OCI-LY7 (cell line): ENCODE measurements at regions not wholly inside any gene's neighbourhood (a gene's known extent, or its start where the extent isn't known, plus 50 kb on each side); places are given as distances from the start of the nearest gene placed in this dataset.

Experiments
- BruUV-seq: library from RNA; stranded (reverse); fragments of 400-500 nt; replicated peaks from 2 replicates; lab custom pipeline; 2021; lab: Mats Ljungman, UMichigan
- CTCF ChIA-PET: fragments of 300-600 bp; sonication (Branson Sonifier 250); formaldehyde crosslinking; loops from one replicate; lab custom pipeline; 2022; ENCODE audit warnings: antibody characterized with exemption; ENCODE audit not compliant: unreplicated experiment; lab: Charles Lee
- POLR2A ChIA-PET: fragments of 300-600 bp; sonication (Branson Sonifier 250); formaldehyde crosslinking; loops from one replicate; lab custom pipeline; 2022; ENCODE audit warnings: antibody characterized with exemption; lab: Charles Lee
- DNase-seq: peaks from one replicate; pipeline ENCODE4 v3.0.0-alpha.2; 2015; ENCODE audit warnings: low spot score
- H2AFZ ChIP-seq: fragments of 200-600 bp; sonication (generic), shearing (Covaris generic); 2 replicates; pipeline ENCODE4 v1.6.1; 2014; ENCODE audit warnings: mild to moderate bottlenecking, antibody characterized with exemption, low read length, moderate library complexity
- H3K27ac ChIP-seq: fragments of 200-600 bp; sonication (generic); 2 replicates; pipeline ENCODE4 v1.5.1; 2014; ENCODE audit warnings: mixed run types, low read depth, mild to moderate bottlenecking, moderate library complexity, low read length, inconsistent platforms; ENCODE audit not compliant: poor library complexity, severe bottlenecking
- H3K36me3 ChIP-seq: fragments of 200-600 bp; sonication (generic); 2 replicates; pipeline ENCODE4 v1.6.1; 2014; ENCODE audit warnings: mild to moderate bottlenecking, antibody characterized with exemption, low read length, moderate library complexity, mixed read lengths; ENCODE audit not compliant: insufficient read depth
- H3K4me1 ChIP-seq: fragments of 200-600 bp; sonication (generic); 2 replicates; pipeline ENCODE4 v1.5.1; 2014; ENCODE audit warnings: mild to moderate bottlenecking, low read length; ENCODE audit not compliant: insufficient read depth, poor library complexity, severe bottlenecking
- H3K4me2 ChIP-seq: fragments of 200-600 bp; sonication (generic); 2 replicates; pipeline ENCODE4 v1.6.1; 2014; ENCODE audit warnings: mild to moderate bottlenecking, low read length
- H3K4me3 ChIP-seq: fragments of 200-600 bp; sonication (generic); 2 replicates; pipeline ENCODE4 v1.5.1; 2014; ENCODE audit warnings: mild to moderate bottlenecking, low read depth, low read length; ENCODE audit not compliant: poor library complexity, severe bottlenecking
- H3K79me2 ChIP-seq: fragments of 200-600 bp; sonication (generic); 2 replicates; pipeline ENCODE4 v1.6.1; 2016; ENCODE audit warnings: low read depth, mild to moderate bottlenecking, low read length, moderate library complexity, mixed read lengths; ENCODE audit not compliant: insufficient read depth
- H3K9me2 ChIP-seq: fragments of 200-600 bp; sonication (generic); 2 replicates; pipeline ENCODE4 v1.6.1; 2016; ENCODE audit warnings: mild to moderate bottlenecking, low read length, mixed read lengths; ENCODE audit not compliant: insufficient read depth
- H3K9me3 ChIP-seq: fragments of 200-600 bp; sonication (generic); 2 replicates; pipeline ENCODE4 v1.6.1; 2014; ENCODE audit warnings: mild to moderate bottlenecking, mixed run types, low read length, mixed read lengths
- H4K20me1 ChIP-seq: fragments of 200-600 bp; sonication (generic); 2 replicates; pipeline ENCODE4 v1.6.1; 2014; ENCODE audit warnings: mild to moderate bottlenecking, antibody characterized with exemption, low read length, moderate library complexity, mixed read lengths; ENCODE audit not compliant: insufficient read depth
- CTCF ChIP-seq: fragments of 200-600 bp; sonication (generic); conservative IDR thresholded peaks from 2 replicates; pipeline ENCODE4 v1.5.1; 2014; ENCODE audit warnings: mild to moderate bottlenecking, antibody characterized with exemption, low read length, moderate library complexity, mixed read lengths
- EZH2phosphoT487 ChIP-seq: fragments of 200-600 bp; sonication (generic); IDR thresholded peaks from 2 replicates; pipeline ENCODE4 v1.6.1; 2018; ENCODE audit warnings: low read depth, borderline replicate concordance, mild to moderate bottlenecking, mixed run types, antibody characterized with exemption, low read length, moderate library complexity, mixed read lengths
- intact Hi-C: fragments of 100-400 bp; cut with micrococcal nuclease; formaldehyde crosslinking; loops from one replicate; pipeline ENCODE4 v1.10.0; 2022; ENCODE audit not compliant: unreplicated experiment

GRCh38 chr2:64223055-64223454, 78.8 kb upstream of the PELI1 start:
- Histone ChIP-seq H3K4me3 (peak overlapping the region; percentile 11), H2AFZ (peak overlapping the region; percentile 98), H3K9me3 (no peaks in the 10 kb centered on the region), H3K27ac (peak overlapping the region; percentile 37), H3K79me2 (no peaks in the 10 kb centered on the region), H3K9me2 (no peaks in the 10 kb centered on the region), H3K4me2 (peak overlapping the region; percentile 65), H3K4me1 (peaks cover 60% of the 10 kb centered on the region), H3K36me3 (no peaks in the 10 kb centered on the region), H4K20me1 (no peaks in the 10 kb centered on the region)
- POLR2A ChIA-PET, result interaction anchor here (0.8 to 2.2 kb wide), 12 partner anchors 7 to 171 kb away, joined by 3 to 17 read pairs (median 4); no protein-coding TSS in a partner anchor
- intact Hi-C loops, result no loop called here
- no TSS peak for BruUV-seq
- peak; percentile 45 for DNase-seq
- TF ChIP-seq EZH2phosphoT487 (no peak), CTCF (no peak)
- CTCF ChIA-PET, result interaction anchor here (0.7 to 1.6 kb wide), 3 partner anchors 9 to 85 kb away, joined by 3 to 5 read pairs (median 4); no protein-coding TSS in a partner anchor

- DNase-seq, result no peak
- Histone ChIP-seq H3K4me2 (no peak overlapping the region), H3K4me3 (no peak overlapping the region), H3K27ac (no peak overlapping the region), H4K20me1 (no peaks in the 10 kb centered on the region), H2AFZ (no peak overlapping the region), H3K4me1 (peaks cover 54% of the 10 kb centered on the region), H3K9me3 (no peaks in the 10 kb centered on the region), H3K36me3 (no peaks in the 10 kb centered on the region; the same call in 1 of the 2 replicates), H3K79me2 (no peaks in the 10 kb centered on the region), H3K9me2 (no peaks in the 10 kb centered on the region)
- intact Hi-C loops, result no loop called here
- no peak for TF ChIP-seq EZH2phosphoT487
- no peak for TF ChIP-seq CTCF
- POLR2A ChIA-PET, result interaction anchor here (0.7 to 4.1 kb wide), 5 partner anchors 10 to 172 kb away, joined by 3 to 38 read pairs (median 4); no protein-coding TSS in a partner anchor
- BruUV-seq, result no TSS peak
- CTCF ChIA-PET, result no interaction called here
Observed at GRCh38 chr2:64225491-64225890, 81.3 kb upstream of the PELI1 start.

- no peak overlapping the region for H3K4me3 ChIP-seq
- H3K79me2 ChIP-seq, result no peaks in the 10 kb centered on the region
- DNase-seq, result no peak
- H3K9me2 ChIP-seq, result no peaks in the 10 kb centered on the region
- no peaks in the 10 kb centered on the region for H3K9me3 ChIP-seq
- POLR2A ChIA-PET, result interaction anchor here (1.2 to 4.1 kb wide), 3 partner anchors 11 to 31 kb away, joined by 4 to 38 read pairs (median 9); no protein-coding TSS in a partner anchor
- TF ChIP-seq EZH2phosphoT487 (no peak), CTCF (no peak)
- no peaks in the 10 kb centered on the region for H4K20me1 ChIP-seq
- no TSS peak for BruUV-seq
- H3K27ac ChIP-seq, result no peak overlapping the region
- H3K4me1 ChIP-seq, result peaks cover 43% of the 10 kb centered on the region
- intact Hi-C loops, result no loop called here
- H3K4me2 ChIP-seq, result no peak overlapping the region
- CTCF ChIA-PET, result interaction anchor here (1.4 kb wide), 1 partner anchor 11 kb away, joined by 4 read pairs; no protein-coding TSS in a partner anchor
- H3K36me3 ChIP-seq, result no peaks in the 10 kb centered on the region; the same call in 1 of the 2 replicates
- no peak overlapping the region for H2AFZ ChIP-seq
Observed at GRCh38 chr2:64226611-64227010, 82.4 kb upstream of the PELI1 start.
